Stromal cell of bone marrow (primary cell): ENCODE measurements at regions not wholly inside any gene's neighbourhood (a gene's known extent, or its start where the extent isn't known, plus 50 kb on each side); places are given as distances from the start of the nearest gene placed in this dataset.

Source experiments
- DNase-seq: peaks from one replicate; pipeline ENCODE4 v3.0.0-alpha.2; 2012; ENCODE audit warnings: low read depth

DNA sequence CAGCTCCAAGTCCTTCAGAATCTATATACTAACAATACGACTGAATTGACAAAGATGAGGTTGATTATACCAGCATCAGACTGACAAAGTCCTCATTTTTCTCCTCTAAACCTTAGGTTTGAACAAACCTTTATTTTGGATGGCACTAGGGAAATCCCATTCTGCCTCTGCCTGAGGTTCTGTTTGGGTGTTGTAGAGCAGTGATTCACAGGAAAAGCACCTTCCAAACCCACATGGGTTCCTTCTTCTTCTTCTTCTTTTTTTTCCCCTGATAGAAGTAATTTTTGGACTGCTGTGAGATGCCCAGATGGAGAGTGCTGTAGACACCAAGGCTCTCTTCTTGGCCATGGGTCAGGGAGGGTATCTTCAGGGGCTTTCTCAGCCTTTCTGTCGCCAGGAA is 164.9 kb upstream of the PAPPA start:
- no peak for DNase-seq

- no peak for DNase-seq
Observed at GRCh38 chr9:115989831-115990230, 163.8 kb upstream of the PAPPA start.

DNA sequence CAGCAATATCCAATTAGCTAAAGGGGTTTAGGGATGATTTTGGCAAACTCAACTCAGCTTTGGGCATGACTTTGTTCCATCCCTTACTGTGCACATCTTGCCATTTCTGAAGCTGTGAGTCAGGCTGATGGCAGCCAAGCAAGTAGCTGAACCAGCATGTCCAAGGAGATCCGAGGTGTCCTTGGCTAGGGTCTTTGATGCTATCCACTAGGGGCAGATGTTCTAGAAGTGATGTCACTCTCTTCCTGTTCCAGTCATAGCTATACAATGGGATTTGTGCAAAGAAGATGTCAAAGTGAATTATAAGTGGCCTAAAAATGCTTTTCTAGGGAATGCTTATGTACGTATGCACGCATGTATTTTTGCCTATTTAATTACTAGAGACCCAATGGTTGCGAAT is 160.8 kb upstream of the PAPPA start:
- DNase-seq: no peak

DNA sequence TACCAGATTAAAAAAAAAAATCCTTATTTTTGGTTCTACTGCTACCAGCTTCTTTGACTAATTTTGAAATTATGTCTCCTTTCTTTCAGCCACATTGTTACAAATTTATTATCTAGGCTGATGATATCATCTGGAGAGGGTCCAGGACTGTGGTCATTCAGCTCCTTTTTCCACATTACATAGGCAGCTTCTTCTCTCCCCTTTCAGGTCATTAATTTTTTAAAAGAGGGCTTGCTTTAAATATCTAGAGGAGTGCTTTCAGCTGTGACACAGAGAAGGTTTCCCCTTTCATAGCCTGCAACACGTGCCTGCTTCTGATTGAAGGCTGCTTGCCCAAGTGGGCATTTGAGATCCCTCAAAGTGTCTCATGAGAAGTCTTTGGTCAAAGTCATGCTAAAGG is 155.7 kb upstream of the PAPPA start:
- peak; percentile 83 for DNase-seq

GRCh38 chr9:115998666-115999065 is 154.9 kb upstream of the PAPPA start:
- no peak for DNase-seq

- no peak for DNase-seq
Observed at GRCh38 chr9:115999498-115999897, 154.1 kb upstream of the PAPPA start.

GRCh38 chr9:116000748-116001329 is 152.8 kb upstream of the PAPPA start:
- no peak for DNase-seq

DNA sequence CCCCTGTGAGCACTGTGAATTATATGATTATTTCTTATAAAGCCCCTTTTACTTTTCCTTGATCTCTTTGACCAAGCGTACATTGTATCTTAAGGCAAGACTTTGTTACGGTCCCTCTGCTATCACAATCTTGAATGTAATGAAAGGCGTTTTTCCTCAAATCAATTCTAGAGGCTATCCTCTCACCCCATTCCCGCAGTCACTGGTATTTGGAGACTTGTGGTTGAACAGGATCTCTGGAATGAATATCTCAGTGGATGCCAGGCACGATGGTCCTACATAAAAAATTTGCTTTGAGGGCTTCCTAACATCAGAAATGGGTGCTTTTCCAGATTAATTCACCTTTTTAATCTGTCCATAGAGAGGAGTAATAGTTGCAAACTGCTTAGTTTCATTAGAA is 151.4 kb upstream of the PAPPA start:
- no peak for DNase-seq

DNA sequence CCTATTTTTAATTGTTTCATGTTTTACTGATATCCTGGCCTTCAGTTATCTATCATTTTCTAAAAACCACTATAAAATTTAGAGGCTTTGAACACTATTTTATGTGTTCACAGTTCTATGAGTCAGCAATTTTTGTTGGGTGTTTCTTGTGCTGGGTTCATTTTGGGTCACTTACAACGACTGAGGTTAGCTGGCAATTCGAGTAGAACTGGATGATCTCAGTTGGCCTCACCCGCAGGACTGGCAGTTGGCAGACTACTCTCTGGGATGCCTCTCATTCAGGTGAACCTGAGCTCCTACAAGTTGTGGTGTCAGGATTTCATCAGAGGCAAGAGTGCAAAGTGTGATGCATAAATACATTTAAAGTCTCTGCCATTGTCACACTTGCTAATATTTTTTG is 151.0 kb upstream of the PAPPA start:
- DNase-seq: peak; percentile 55

- no peak for DNase-seq
Observed at GRCh38 chr9:116003397-116003796, 150.2 kb upstream of the PAPPA start.

GRCh38 chr9:116005205-116005604 is 148.4 kb upstream of the PAPPA start:
- no peak for DNase-seq

DNA sequence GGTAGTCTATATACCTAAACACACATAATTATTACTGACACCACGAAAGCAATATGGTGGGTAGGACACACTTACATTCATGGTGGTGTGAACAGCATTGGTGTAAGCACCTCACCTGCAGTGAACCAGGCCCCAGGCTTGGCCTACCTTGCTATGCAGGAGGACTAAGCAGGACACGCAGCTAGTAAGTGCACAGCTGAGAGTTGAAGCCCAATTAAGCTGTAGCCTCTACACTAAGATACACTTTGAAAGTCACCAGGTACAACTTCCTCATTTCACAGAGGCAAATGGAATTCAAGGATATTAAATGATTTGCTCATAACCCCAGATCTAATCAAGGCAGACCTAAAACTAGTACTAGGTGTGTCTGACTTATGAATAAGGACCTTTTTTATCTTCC is 145.8 kb upstream of the PAPPA start:
- DNase-seq: no peak

- DNase-seq: no peak
Observed at GRCh38 chr9:116008278-116008677, 145.3 kb upstream of the PAPPA start.

GRCh38 chr9:116009420-116009819 is 144.2 kb upstream of the PAPPA start:
- DNase-seq: no peak

GRCh38 chr9:116015855-116016254 is 137.7 kb upstream of the PAPPA start:
- no peak for DNase-seq

DNA sequence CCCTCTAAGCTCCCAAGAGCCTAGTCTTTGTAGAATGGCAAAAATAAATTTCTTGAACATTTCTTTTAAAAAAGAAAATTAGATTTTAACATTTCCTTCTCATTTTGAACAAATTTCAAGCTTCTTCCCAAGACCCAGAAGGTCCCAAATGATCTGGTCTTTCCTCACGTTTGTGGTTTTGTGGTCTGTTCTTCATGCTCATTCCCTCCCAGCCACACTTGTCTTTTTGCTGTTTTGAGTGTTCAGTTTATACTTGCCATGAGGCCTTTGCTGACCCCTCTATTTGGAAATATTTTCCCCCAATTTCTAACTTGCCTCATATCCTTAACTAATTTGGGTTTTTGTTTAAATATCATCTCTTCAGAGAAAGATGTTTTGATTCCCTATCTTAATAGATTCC is 133.4 kb upstream of the PAPPA start:
- no peak for DNase-seq

DNA sequence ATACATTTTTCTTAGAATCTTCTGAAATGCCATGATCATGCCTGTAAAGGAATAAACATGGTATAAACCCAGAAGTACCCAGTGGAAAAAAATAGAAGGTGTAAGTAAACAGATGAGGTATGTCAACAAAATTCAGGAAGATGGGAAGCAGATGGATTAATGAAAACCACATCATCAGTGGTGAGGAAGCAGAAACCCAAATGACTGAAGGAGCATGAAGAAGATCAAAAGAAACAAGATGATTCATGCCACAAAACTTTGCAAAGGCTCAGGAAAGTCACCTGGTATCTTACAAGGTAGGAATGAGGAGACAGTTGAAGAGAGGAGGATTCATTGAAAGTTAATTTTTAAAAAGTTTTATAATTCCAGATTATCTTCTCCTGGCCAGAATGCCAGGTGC is 132.8 kb upstream of the PAPPA start:
- DNase-seq: no peak

DNA sequence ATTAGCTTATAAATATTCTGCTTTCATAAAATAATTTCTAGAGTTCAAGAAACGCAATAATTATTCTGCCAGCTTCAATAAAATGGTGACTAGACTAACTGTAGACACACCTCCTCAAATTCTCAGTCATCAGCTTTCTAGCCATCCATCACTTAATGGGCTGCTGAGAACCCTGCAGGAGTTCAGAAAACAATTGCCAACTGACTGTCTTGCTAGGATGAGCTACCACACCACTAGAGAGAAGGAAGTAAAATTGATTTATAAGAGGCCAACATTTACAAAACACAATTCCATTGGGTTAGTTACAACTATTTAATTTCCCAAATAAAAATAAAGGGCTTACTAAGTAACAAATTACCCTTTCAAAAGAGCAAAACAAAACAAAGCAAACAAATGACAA is 126.5 kb upstream of the PAPPA start:
- DNase-seq: peak; percentile 36

DNA sequence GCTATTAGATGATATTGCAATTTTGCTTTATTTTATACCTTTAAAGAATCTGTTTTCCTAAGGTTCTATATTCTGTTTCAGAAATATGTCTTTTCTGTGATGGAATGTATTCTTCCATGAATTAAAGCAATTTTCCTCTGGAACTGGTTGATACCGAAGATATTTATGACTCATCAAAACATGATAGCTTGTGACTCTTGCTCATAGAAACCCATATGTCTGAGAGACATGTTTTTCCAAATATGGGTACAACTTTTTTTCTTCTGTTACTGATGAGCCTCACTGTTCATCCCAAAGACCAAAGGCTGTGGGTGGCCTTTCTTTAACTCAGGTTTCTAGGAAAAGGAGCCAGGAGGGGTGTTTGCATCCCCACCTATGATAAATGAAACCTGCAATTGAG is 126.1 kb upstream of the PAPPA start:
- peak; percentile 74 for DNase-seq

DNA sequence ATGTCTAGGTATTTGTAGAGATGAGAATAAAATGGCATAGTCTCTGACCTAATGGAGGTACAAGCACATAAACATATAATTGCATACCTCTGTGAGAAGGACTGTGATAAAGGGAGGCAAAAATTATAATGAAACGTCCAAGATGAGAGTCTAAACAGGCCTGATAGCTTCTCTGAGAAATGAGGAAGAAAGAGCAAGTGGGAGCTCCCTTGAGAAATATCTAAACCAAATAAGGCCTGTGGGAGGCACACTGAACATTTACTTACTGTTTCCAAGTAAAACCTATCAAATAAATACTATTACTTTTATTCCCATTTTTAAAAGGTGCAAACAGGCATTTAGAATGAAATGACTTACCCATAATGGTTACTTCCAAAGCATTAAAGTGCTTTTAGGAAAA is 125.6 kb upstream of the PAPPA start:
- DNase-seq: peak; percentile 21

GRCh38 chr9:116030517-116030916 is 123.1 kb upstream of the PAPPA start:
- DNase-seq: no peak

DNA sequence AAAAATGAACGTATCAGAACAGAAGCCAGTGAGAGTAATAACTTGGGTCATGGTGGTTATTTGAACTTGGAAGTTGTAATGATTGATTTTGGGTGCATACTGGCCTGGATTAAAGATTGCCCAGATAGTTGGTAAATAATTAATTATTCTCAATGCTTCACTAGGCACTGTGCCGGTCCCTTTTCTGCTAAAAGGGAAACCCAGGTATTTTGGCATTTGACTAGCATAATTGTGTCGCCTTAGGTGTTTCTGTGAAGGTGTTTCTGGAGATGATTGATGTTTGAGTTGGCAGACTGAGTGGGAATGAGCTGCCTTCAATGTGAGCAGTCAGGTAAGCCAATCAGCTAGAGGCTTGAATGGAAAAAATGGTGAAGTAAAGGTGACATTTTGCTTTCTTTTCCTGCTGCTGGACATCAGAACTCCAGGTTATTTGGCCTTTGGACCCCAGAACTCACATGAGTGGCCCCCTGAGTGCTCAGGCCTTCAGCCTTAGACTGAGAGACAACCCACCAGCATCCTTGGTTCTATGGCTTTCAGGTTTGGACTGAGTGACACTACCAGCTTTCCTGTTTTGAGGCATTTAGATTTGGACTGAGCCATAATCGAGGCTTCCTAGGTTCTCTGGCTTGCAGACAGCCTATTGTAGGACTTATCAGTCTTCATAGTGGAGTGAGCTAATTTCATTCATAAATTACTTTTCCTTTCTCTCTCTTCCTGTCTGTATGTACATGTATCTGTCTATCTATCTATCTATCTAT is 120.7 kb upstream of the PAPPA start:
- DNase-seq: no peak

- no peak for DNase-seq
Observed at GRCh38 chr9:116039312-116039711, 114.3 kb upstream of the PAPPA start.

DNA sequence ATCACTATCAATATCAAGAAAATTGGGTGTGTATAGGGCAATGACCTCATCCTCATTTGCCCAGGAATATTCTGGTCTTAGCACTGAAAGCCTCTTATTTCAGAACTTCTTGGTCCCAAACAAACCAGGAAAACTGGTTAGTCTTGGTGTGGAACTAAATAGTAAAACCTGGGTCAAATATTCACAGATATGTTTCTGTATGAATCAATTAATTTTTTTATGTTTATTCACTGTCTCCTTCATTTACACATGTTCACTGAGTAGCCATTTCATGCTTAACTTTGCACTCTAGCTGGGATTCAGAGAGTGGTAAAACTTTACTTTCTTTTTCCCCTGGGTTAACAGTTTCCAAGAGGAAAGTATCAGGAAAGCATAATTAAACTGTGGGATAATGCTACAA is 113.7 kb upstream of the PAPPA start:
- no peak for DNase-seq
